GM18511 (cell line): ENCODE measurements at regions not wholly inside any gene's neighbourhood (a gene's known extent, or its start where the extent isn't known, plus 50 kb on each side); places are given as distances from the start of the nearest gene placed in this dataset.

Source experiments
- ATAC-seq: cut with Tn5 transposase; IDR thresholded peaks from one replicate; pipeline ENCODE4 v1.9.1; 2021; ENCODE audit warnings: mild to moderate bottlenecking, moderate library complexity; ENCODE audit not compliant: unreplicated experiment

DNA sequence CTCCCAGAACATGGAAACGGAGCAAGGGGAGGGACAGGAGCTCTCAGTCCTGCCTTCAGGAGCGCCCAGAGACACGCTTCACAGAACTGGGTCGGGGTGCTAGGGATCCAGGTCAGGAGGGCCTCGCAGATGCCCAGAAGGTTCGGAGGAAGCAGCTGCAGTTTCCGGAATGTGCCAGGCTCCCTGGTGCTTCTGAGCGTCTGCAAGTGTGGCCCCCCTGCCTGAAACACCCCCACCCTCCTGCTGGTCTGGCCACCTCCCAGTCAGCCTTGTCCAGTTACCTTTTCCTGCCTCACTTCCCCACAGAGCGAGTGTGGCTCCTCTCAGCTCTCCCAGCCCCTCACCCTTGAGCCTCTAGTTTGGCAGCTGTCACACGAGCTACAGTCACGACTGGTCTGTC lies 88.3 kb upstream of the TAF1B start:
- no peak for ATAC-seq

GRCh38 chr2:9755638-9756037 lies 87.6 kb upstream of the TAF1B start:
- ATAC-seq: no peak

GRCh38 chr2:9756692-9757250 lies 86.5 kb upstream of the TAF1B start:
- no peak for ATAC-seq

DNA sequence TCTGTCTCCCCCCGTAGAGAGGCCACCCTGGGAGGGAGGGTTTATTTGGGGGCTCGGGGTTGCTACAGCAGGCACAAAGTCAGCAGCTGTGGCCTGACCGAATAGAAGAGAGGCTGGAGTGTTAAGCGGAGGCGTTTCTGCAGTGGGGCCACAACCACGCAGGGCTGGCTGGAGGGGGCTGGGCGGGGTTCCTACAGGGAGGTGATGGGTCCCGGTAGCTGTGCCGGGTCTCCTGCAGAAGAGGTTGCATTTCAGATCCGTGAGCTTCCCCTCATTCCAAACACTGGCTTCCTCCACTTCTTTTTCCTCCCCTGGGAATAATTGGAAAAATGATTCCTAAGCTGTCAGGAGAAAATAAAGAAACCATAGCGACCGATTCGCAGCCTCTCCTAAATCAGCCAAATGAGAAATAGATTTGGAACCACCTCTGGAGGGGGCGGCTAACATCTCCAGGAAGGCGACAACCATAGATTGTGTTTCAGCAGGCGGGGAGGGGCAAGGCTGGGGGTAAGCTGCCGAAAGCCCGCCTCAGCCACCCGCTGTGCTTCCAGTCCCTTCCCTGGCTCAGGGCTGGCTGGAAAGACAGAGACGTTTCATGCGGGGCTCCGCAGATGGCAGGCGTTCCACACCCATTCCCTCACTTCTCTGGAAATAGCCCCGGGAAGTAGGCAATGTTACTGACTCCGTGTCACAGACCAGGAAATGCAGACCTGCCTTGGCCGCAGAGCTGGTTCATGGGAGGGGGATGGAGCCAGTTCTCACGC lies 85.6 kb upstream of the TAF1B start:
- no peak for ATAC-seq

- no peak for ATAC-seq
Observed at GRCh38 chr2:9758741-9759140, 84.5 kb upstream of the TAF1B start.

GRCh38 chr2:9760069-9760901 lies 83.0 kb upstream of the TAF1B start:
- no peak for ATAC-seq

DNA sequence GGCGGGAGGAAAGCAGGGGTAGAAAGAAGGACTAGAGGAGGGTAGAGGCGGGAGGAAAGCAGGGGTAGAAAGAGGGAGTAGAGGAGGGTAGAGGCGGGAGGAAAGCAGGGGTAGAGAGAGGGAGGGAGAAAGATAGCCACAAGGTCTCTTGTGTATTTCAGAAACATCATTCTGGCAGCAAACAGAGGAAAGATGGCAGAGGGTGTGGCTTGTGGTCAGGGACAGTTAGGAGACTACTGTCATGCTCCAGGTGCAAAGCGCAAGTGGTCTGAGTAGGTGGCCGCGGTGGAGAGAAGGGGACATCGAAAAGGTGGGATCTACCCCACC lies 82.4 kb upstream of the TAF1B start:
- no peak for ATAC-seq

- no peak for ATAC-seq
Observed at GRCh38 chr2:9761577-9761976, 81.7 kb upstream of the TAF1B start.

- no peak for ATAC-seq
Observed at GRCh38 chr2:9762164-9762563, 81.1 kb upstream of the TAF1B start.

DNA sequence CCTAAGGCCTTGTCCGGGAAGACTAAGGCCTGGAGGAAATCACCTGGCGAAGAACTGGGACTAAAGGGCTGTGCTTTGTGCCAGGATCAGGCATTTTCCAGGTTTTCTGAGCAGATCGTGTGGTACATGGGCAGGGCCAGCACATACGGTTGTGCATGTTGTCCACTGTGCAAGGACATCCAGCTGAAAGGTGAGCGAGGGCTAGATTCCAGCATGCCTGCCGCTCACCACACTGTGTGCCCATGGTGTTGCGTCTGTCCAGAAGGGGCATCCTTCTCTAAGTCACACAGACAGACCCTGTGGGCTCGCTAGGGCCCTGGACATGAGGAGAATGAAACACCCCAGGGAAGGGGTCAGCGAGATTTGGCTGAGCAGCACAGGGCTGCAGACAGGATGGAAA lies 80.3 kb upstream of the TAF1B start:
- ATAC-seq: no peak

GRCh38 chr2:9763356-9764152 lies 79.7 kb upstream of the TAF1B start:
- peak; percentile 46 for ATAC-seq

DNA sequence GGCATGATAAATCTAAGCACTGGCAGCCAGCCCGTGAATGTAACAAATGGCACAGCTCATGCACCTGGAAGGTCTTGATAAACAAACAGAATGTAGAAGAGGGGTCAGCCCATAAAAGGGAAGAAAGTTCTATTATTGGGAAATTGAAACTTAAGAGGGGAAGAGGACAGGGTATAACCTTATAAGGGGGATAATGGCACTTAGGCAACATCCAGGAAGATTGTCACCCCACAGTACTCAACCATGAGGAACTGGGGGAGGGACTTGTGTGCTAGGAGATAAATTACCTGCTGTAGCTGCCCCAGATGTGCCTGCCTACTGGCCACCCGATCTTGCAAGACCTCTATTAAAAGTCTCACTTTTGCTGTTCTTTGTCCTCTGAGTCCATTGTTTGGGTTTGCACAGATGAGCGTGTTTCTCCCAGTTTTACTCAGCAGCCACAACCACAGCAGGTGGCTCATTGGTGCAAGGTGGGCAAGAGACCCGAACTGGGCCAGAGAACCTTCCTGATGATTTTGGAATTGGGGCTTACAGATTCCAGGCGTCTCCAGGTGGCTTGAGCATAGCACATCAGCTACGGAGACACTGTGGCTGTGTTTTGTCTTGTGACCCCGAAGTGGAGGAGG lies 79.0 kb upstream of the TAF1B start:
- ATAC-seq: no peak

DNA sequence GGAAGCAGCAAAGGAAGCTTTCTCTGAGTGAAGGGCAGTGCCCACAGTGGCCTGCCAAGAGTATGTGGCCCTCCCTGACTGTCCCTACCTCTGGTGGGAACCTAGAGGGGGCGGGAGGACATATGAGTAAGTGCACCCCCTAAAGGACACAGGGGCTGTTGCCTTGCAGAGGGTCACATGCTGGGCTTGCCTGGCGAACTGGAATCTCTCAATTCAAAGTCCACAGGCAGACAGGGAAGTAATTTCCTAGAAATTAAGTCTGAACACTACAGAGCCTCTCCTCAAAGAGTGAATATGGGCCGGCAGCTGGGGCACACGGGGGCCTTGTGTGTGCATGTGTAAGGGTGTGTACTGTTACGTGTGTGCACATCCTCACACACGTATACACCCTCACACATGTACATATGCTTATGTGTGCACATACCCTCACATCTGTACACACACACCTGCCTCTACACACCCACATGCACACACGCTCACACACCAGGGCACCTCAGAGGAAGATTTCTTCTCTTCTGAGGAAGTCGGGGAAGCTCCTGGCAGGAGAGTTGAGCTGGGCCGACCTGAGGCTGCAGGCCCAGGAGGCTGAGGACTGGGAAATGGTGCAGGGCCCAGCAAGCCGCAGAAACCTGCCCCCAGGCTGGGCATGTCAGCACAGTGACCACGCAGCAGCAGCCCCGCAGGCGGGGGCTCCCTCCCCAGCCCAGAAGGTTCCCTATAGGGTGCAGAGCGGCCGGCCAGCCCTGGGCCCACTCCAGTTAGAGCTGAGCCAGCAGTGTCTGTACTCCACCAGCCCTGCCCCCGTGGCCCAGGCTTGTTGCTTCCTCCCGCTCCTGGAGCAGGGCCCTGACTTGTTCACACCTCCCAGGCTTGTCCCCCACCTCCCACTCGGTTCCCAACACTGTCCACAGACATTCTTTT lies 77.4 kb upstream of the TAF1B start:
- ATAC-seq: no peak

DNA sequence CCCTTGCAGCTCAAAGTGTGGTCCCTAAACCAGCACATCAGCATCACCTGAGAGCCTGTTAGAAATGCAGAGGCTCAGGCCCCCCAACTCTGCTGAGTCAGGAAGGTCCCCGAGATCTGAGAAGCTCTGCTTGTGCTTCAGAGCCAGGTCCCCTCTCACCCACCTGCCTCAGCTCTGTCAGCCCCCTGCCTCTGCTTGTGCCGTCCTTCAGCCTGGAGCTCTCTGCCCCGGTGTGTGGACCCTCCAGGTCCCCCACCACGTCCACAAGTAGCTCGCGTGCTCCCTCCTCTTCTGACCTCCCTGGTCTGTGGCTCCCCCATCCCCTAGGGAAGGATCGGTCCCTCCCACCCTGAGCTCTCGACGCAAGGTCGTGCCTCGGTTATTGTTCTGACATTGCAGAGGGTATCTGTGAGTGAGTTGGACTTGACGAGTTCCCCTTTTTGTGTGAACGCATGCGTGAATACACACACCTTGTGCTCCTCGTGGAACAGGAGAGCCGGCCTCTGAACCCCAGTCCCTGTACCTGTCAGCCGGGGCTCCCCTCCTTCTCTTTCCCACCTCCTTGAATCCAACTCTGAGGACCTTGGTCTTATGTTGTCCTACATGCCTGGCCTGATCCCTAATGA lies 75.5 kb upstream of the TAF1B start:
- no peak for ATAC-seq

DNA sequence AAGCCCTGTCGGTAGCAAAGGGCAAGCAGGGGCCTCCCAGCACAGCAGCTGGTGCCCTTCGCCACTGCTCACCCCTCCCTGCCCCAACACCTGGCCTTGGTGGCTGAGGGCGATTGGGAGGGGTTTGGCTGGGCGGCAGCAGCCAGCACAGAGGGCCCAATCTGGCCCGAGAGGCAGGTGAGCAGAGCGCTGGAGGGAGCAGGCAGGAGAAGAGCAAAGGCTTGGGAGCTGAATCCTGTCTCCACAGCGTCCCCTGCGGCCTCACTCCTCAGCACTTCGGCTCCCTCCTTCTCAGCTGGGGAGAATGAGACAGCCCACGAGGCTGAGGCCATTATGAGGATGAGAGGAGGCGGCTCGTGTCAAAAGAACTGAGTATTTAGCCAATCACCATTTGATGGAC lies 74.9 kb upstream of the TAF1B start:
- no peak for ATAC-seq

DNA sequence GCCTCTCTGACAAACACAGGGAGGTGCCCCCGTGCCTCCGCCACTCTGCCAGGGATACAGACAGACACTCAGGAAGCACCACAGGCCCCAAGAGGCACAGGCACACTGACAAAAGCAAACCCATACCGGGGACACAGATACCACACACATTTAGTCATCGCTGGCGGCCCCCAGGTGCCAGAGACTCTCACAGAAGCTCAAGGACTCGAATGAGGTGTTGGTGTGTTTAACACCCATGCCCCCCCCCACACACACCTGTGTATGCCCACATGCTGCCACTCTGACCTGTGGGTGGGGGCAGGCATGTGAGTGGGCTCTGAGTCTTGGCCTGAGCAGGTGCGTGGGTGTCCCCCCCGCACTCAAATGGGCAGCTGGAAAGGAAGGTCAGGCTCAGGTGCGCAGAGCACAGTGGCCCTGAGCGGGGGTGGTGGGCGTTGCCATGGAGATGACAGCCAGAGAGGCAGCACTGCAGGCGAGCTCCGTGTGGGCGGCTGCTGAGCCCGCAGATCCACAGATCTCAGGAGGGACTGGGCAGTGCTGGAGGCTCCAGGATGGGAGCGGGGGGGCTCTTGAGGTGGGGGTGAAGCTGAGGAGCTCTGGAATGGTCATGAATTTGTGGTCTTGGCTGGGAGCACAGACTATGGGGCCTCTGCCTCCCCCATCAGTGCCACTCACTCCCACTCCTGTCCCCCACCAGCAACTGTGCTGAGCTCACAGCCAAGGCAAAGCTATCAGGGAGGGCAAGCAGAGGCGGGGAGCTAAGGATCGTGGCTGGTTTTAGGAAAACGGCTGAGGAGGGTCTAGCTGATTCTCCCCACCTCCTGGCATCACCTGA lies 73.9 kb upstream of the TAF1B start:
- ATAC-seq: peak; percentile 70

GRCh38 chr2:9770006-9770307 lies 73.3 kb upstream of the TAF1B start:
- ATAC-seq: no peak

GRCh38 chr2:9770308-9771100 lies 72.8 kb upstream of the TAF1B start:
- no peak for ATAC-seq
